HG03439 (cell line): ENCODE measurements at regions not wholly inside any gene's neighbourhood (a gene's known extent, or its start where the extent isn't known, plus 50 kb on each side); places are given as distances from the start of the nearest gene placed in this dataset.

Experiments
- ATAC-seq: cut with Tn5 transposase; IDR thresholded peaks from one replicate; pipeline ENCODE4 v1.9.1; 2021; ENCODE audit warnings: mild to moderate bottlenecking, moderate library complexity; ENCODE audit not compliant: unreplicated experiment

DNA sequence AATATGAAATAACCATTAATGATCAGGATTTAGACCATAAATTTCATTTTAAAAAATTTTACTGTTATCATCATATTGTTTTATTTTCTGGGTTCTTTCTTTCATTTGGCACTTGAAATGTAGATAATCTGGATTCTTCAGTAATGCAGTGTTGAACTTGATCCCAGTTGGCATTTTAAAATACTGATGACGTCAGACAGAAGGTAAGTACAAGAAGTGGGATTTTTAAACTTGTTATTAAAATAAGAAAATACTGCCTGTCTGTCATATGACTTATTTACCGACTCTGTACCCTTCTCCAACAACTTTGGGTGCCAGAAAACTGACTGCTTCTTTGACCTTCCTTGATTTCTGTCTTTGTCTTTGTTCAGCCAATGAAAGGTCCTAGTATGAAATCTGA, 415.1 kb upstream of the NEGR1 start:
- no peak for ATAC-seq

GRCh38 chr1:72693899-72694298, 411.6 kb upstream of the NEGR1 start:
- ATAC-seq: no peak

DNA sequence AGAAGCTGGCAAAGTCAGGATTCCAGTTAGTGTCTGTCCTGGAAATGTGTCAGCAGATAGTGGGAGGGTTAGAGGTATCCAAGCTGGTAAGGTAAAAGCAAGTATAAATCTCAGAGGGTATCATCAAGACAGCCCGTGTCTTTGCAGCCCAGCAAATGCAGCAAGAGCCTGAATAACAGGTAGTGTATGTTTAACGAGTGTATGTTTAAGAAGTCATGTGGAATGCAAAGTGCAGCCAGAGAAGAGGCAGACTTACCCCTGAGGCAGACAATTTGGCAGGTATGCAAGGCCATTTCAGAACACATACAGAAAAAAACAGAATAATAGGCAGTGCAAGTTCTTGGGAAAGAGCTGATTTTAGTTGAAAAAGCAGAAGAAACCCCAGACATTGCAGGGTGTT, 411.0 kb upstream of the NEGR1 start:
- no peak for ATAC-seq

GRCh38 chr1:72690871-72691270, 408.5 kb upstream of the NEGR1 start:
- no peak for ATAC-seq

DNA sequence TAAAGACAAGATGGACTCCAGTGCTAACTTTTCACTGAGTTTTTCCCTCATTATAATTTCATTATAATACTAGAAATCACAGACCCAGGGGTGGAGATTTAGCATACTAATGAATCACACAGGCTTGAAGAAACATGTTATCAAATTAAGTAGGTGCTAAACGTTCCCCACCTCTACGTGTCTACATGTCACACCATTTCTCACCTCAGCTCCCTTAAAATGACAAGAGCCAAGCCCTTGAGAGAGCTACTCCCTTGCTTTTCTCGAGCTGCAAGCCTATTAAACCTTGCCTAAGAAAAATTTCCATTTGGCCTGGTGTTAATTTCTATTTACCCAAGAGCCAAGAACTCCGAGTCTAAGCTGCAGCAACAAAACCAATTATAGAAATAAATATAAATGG, 396.3 kb upstream of the NEGR1 start:
- ATAC-seq: no peak

GRCh38 chr1:72670902-72671301, 388.6 kb upstream of the NEGR1 start:
- ATAC-seq: no peak

- ATAC-seq: no peak
Observed at GRCh38 chr1:72662918-72663317, 380.6 kb upstream of the NEGR1 start.

GRCh38 chr1:72650843-72651435, 368.6 kb upstream of the NEGR1 start:
- ATAC-seq: no peak

DNA sequence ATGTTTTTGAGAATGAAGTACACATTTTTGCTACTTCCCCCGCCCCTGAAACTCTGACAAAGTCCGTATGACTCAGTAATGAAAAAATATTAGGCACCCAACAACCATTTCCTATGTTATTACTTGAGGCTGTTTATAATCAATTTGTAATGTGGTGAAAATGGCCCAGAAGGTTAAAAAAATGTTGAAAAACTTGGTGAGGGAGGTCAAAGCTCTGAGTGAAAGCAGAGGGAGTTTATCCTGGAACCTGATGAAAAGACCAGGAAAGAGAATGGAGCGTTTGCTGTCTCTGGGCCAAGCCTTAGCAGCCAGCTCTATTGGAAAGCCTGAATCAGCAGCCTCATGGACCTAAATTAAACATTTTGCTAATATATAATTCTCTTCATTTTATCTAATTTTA, 367.7 kb upstream of the NEGR1 start:
- ATAC-seq: no peak

GRCh38 chr1:72649211-72649888, 367.0 kb upstream of the NEGR1 start:
- ATAC-seq: no peak

DNA sequence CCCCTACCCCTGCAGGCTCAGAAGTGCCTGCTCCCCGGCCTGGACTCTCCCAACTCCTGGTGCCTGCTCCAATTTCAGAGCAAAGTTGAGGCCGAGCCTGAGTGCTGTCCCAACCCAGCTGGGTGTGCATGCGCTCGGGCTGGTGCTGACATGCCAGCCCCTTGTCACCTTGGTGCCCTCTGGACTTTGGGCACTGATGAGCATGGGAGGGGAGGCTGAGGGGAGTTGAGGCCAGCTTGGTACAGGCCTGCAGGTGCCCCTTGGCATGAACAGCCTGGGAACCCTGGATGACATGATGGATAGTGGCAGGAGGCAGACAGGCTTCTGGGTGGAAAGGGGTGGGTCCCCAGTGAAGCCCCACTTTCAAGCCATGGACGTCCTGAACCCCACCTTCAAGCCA, 366.1 kb upstream of the NEGR1 start:
- ATAC-seq: no peak

- ATAC-seq: no peak
Observed at GRCh38 chr1:72643142-72643541, 360.8 kb upstream of the NEGR1 start.

- no peak for ATAC-seq
Observed at GRCh38 chr1:72637593-72637992, 355.3 kb upstream of the NEGR1 start.

- no peak for ATAC-seq
Observed at GRCh38 chr1:72636631-72637030, 354.3 kb upstream of the NEGR1 start.

DNA sequence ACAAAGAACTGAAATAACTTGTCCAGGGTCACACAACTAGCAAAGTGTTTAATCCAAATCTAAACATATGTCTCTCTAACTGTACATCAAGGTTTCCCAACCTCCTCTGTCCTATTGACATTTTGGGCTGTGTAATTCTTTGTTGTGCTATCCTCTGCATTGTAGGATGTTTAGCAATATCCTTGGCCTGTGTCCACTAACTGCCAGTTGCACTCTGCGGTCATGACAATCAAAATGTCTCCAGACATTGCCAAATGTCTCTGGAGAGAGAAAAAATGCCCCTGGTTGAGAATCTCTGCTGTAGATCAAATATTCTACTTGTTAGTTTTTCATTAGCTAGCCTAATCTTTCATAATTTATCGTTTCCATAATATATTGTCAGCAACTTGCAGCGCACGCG, 353.4 kb upstream of the NEGR1 start:
- ATAC-seq: no peak

- ATAC-seq: no peak
Observed at GRCh38 chr1:72634946-72635345, 352.6 kb upstream of the NEGR1 start.

DNA sequence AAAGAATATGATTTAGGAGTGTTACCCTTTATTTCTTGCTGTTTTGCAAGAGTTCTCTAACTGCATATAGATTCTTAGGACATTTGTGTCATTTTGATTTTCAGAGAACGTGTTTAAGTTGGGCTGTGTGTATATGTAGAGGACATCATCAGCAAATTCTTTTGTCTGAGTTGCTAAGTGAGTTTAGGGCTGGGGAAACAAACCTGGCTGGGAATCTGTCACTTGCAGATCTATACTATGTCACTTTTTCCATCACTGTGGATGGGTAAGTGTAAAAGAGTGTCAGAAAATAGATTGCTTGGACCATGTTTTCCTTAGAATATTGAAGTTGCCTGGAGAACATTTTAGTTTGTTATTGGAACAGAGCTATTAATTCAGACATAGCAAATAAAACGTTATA, 349.1 kb upstream of the NEGR1 start:
- no peak for ATAC-seq

DNA sequence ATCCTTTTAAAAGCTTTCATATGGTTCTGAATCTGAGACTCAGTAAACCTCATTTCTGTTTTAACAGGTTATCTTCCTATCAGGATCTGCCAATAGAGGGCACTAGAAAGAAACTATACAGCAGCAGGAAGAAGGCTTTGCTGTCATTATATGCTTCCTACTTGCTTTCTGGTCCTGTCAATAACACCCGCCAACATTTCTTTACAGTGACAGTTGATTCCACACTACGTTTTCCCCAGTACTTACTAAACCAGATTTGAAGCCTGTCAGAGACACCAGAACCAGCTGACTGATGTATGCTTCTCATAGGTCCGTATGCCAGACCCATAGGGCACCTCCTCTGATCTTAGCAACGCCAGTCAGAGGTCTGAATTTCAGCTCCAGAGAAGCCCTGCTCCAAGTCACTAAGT, 341.0 kb upstream of the NEGR1 start:
- ATAC-seq: peak; percentile 88

GRCh38 chr1:72620453-72620852, 338.1 kb upstream of the NEGR1 start:
- no peak for ATAC-seq

DNA sequence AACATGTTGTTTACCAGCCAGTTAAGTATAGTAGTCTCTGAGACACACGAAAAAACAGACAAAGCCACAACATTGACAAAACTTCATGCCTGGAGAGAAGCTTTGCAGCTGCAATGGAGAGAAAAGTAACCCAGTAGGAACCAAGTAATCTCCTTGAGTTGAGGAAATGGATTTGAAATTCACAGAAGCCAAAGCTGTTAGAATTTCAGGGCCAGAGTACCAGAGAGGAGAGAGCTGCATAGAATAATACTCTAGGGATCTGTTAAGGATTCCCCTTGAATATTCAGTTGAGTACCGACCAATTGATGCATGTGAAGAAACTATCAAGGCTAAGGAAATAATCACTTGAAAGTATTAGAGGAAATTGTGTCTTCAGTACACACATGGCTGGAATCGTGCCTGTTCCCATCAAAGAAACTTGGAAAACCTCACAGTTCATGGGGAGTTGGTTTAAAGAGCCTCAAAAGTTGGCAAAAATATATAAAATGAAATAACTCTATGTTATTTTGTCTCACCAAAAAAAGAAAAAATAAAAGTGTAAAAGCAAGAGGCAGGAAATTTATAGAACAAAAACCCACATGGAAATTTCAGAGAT, 324.0 kb upstream of the NEGR1 start:
- ATAC-seq: no peak

DNA sequence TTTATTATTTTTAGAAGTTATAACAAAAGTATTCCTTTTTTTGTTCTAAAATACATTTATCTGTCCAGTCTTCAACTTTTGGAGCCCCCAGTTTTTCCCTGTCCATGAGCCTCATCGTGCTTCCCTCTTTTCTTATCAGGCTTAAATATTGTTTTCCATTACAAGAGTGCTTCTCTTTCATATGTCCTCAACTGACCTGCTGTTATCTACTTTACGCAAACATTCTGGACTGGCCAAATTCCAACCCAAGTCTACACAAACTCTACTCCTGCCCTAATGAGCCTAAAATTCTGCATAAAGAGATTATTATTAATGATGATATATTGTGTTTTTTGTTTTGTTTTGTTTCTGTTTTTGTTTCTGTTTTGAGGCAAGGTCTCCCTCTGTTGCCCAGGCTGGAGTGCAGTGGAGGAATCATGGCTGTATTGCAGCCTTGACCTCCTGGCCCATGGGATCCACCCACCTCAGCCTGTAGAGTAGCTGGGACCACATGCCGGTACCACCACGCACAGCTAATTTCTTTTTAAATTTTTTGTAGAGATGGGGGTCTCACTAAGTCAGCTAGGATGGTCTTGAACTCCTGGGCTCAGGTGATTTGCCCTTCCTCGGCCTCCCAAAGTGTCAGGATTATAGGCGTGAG, 318.8 kb upstream of the NEGR1 start:
- ATAC-seq: no peak

- no peak for ATAC-seq
Observed at GRCh38 chr1:72586023-72586685, 303.8 kb upstream of the NEGR1 start.
